Activated CD4-positive, CD25-positive, alpha-beta regulatory T cell treated with anti-CD3 and anti-CD28 coated beads, Interleukin-2, amount 50 U/mL, for 72 hours (primary cell): ENCODE measurements at regions not wholly inside any gene's neighbourhood (a gene's known extent, or its start where the extent isn't known, plus 50 kb on each side); places are given as distances from the start of the nearest gene placed in this dataset.

ENCODE experiments used
- DNase-seq: peaks from one replicate; pipeline ENCODE4 v3.0.0; 2021

DNA sequence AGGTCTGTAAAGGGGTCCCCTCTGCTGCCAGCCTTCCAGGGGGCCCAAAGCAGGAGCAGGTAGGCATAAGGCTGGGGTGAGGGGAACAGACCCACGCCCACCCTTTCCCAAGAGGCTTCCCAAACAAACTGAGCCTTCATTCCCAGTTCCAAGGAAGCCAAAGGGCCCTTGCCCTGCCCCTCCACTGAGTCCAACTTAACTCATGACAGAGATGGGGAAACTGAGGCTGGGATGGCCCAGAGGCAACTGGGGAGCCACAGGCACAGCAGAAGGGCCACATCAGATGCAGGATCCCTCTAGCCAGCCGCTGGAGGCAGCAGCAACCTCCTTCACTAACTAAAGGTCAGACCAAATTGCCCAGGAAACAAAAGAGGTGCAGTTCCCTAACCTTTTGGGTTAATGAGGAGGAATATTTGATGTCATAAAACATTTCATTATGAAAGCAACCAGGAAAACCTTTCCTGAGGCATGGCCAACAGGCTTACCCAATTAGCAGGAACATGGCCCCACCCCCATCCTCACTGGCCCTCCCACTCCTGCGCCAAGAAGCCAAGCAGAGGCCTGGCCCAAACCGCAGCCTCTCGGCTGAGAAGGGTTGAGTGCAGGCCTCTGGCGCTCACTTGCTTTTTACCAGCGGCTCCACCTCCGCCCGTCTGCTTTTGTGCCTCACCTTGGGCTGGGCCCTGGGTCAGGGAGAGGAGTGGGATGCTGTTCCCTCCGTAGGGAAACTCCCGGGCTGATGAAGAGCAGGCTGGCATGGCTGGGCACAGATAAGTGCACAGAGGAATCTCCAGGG is 293.5 kb upstream of the RTL1 start:
- DNase-seq = no peak

DNA sequence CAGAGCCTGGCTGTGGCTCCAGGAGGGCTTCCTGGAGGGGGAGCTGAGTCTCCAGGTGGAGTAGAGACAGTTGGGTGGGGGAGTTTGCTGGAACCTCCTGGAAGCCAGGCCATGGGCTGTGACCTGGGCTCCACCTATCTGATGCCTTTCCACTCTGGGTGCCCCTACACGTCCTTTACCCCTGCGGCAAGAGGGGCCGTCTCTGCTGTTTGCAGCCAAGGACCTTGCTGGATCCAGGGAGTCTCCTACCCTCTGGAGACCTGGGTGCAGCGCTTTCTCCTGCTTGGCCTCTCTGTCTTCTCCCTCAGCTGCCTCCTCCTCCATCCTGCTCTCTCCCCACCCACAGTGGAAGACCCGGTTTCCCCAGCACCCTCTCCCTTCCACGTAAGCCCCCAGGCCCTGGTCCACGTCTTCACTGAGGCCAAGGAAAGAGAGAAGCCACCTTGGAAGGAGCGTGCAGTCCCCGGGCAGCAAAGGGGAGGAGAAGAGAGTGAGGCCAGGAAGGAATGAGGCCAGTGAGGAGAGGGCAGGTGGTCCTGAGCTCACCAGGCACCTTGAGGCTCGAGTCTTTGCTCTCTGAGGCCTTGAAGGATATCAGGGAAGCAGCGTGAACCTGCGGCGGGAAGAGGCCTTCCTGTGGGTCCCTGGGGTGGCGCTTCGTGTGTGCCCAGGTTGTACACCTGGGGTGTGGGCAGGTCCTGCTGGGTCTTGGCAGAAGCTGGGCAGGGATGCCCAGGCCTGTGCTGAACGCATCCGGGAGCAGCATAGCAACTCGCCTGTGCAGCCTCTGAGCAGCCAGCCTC is 294.3 kb upstream of the RTL1 start:
- DNase-seq = no peak

DNA sequence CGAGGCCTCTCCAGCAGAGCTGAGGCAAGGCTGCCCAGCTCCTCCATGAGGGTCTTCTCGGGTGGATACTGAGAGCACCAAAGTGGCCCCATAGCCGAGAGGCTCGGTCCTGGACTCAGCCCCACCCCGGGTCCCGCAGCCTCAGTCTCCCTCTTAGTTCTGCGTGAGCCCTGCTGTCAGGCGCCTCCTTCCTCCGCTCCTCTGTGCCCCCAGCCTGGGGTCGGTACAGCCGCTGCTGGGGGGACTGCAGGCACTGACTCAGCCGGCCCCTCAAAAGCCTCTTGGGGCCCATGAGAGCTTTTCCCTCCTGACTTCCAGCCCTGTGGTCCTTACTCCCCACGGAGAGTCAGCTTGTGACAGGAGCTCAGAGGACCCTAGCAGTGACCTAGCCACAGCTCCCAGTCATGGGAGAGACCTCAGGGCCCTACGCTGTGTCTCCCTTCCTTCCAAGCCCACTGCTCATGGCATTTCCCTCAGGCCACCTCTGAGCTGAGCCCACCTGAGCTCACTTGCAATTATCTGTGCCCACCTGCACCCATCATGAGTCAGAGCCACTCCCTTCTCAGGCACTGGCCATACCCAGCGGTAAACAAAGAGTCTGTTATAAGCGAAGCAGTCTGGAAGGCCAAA is 295.0 kb upstream of the RTL1 start:
- DNase-seq = no peak

GRCh38 chr14:101199028-101199770 is 295.7 kb upstream of the RTL1 start:
- no peak for DNase-seq

- no peak for DNase-seq
These were observed 296.6 kb upstream of the RTL1 start for GRCh38 chr14:101200008-101200649.

GRCh38 chr14:101200650-101201516 is 297.4 kb upstream of the RTL1 start:
- no peak for DNase-seq

- no peak for DNase-seq
These were observed 298.1 kb upstream of the RTL1 start for GRCh38 chr14:101201535-101202151.

DNA sequence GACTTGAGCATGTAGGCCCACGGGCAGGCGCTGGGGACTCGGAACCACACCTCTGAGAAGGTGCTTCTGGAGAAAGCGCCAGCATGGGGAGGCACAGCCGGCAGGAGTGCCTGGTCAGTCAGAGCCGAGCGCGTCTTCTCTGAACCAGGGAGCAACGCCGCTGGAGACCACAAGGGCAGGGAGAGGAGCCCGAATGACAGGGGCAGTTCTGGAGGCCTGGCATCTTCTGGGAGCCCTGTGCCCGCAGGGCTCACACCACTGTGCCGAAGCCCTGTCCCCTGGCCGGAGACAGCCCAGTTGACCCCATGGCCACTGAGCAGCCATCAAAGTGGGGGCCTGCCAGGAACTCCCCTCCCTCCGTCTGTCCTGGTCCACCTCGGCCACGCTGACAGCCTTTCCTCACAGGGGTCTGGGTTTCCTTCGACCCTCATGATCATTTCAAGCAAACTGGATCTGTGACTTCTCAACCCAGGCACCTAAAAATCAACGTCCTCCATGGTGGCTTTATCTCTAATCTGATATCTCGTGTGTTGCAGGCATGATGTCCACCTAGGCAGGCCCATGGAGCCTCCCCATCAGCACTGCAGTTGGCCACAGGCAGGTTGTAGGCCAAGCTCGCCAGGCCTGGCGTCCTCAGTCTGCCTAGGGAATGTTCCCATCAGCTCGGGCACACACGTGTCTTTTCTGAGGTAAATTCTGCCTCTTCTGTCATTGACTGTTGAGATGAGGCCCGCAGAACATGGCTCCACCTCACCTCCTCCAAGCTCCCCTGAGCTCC is 299.3 kb upstream of the RTL1 start:
- DNase-seq = no peak

GRCh38 chr14:101206556-101206955 is 303.0 kb upstream of the RTL1 start:
- no peak for DNase-seq

DNA sequence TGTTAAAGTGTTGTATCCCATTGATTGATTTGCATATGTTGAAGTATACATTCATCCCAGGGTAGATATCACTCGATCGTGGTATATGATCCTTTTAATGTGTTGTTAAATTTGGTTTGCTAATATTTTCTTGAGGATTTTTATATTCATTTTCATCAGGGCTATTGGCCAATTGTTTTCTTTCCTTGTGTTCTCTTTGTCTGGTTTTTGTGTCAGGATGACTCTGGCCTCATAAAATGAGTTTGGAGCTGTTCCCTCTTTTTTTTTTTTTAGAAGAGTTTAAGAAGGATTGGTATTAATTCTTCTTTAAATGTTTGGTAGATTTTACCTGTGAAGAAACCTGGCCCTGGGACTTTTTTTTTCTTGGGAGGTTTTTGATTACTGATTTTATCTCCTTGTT is 303.5 kb upstream of the RTL1 start:
- no peak for DNase-seq

GRCh38 chr14:101207897-101208296 is 304.4 kb upstream of the RTL1 start:
- no peak for DNase-seq

DNA sequence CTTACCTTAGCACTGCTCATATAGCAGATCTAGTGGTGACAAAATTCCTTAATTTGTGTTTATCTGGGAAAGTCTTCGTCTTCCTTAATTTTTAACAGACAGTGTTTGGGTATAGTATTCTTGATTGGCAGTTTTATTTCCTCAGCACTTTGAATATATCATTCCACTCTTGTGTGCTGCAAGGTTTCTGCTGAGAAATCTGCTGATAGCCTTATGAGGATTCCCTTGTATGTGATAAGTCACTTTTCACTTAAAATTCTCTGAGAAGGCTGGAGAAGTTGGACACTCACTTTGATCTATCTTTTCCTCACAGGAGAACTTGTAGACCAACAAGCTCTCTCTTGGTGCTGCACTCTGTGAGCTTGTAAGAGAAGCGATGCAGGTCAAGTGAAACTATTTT is 306.1 kb upstream of the RTL1 start:
- no peak for DNase-seq

DNA sequence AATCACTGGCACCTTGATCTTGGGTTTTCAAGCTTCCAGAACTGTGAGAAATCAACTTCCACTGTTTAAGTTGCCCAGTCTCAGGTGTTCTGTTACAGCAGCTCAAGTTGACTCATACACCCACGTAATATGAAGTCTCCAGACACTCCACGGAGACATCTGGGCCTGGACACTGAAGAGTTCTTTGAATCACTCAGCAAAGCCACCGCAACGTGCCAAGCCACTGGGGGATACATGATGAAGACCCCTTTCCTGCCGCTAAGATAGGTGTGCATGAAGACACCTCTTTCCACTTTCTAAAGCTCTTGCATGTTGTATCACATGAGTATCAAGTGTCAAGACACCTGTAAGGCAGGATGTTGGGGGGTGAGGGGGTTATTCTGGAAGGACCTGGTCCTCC is 311.7 kb upstream of the RTL1 start:
- DNase-seq = no peak

- no peak for DNase-seq
These were observed 312.4 kb upstream of the RTL1 start for GRCh38 chr14:101215927-101216326.

DNA sequence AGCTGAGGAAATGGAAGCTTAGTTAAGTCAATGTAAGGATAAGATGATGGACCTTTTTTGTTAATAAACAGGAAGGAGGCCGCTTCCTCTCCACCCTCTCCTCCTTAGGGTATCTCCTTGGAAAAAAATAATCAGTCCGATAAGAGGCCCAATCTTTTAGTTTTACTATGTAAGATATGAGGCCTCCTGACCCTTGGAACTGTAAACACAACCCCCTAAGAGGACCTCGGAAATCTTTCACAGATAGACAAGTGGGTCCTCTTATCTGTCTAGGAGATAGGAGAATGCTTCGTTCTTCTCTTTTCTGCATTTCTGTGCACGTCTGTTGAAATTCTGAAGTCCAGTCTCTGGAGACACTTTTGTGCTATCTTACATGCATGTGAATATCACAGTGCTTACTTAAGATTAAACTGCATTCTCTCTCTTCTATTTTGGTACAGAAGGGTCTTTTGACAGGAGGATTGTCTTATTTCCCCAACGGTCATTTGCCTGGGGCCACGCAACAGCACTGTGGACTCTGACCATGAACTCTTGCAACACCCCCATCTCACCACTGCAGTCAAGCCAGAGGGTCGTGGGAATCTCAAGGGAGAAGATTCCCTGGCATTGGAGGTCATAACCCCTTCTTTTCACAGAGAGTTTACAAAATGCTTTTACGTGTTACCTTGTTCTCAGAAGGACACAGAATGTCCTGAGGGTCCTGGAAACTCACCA is 313.0 kb upstream of the RTL1 start:
- DNase-seq = no peak

DNA sequence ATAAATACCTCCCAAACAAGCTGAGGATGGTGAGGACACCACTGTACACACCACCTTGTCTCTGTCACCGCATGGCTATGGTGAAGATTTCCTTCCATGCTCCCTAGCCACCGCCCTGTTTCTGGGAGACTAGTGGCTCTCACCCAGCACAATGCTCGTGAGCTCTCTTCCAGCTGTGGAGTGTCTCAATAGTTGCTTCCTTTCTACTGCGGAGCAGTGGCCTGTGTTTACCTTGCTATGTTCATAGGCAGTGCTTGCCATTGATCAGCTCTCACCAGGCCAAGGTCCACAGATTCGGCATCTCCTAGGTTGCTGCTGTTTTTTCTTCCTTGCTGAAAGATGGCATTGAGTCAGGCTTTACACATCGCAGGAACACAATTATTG is 313.6 kb upstream of the RTL1 start:
- DNase-seq = no peak

DNA sequence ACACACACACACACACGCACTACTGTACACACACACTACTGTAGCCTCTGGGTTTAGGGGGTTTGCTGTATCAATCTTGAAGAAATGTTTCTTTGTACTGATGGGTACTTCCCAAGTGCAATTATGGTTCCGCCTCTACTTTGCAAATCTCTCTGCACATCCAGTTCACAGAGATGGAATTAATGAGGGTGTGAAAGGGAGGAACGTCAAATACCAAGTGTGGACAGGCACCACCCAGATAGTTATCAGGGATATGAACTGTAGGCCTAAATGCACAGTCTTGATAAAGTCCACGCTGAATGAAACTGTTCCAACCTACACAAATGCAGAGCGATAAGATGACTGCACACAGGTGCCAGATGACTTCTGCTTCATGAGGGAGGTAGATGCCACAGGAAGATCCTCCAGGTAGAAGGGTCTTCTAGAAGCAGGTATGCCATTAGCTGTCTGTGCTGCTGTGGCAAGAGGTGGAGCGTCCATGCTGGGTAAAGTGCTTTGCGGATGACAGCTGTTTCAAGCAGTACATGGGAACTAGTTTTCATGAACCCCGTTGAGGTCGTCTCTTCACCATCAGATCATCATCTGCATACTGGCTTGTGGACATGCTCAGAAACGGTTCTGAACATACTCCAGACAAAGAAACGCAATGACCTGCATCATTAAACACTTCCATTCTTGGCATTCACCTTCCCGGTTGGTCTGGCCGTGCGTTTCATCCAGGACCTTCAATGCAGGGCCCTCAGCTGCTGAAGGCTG is 314.3 kb upstream of the RTL1 start:
- no peak for DNase-seq

DNA sequence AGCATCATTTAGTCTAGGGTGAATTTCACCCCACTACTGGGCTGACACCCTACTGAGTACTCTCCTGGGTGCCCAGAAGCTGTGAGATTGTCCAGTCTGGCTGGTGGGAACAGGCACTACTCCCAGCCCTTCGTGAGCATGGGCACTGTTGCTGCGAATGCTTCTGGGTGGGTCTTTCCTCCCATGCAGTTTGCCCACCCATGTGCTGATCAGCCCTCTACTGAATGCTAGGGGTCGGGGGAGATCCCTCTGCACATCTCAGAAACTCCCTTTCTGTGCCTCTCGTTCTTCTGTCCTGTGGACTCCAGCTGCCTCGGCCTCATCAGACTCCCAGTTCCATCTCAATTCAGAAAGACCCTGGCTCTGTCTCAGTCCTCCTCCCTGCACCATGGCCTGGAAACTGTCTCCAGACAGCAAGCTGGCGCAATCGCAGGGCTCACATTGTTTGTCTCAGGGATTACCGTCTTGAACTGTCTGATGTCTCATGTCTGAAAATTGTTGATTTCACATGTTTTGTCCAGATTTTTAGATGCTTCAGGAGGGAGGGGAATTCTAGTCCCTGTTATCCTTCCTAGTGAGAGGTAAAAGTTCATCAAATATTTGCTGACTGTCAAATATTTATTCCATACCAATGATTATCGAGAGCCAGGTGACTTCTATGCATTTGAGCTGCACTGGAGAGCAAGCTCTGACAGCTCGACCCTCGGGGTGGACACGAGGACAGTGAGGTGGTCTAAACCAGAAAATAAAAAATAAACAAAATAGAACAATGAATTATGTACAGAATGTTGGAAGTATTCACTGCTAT is 316.6 kb upstream of the RTL1 start:
- no peak for DNase-seq
